IPS-NIHi7 (cell line): ENCODE measurements at regions not wholly inside any gene's neighbourhood (a gene's known extent, or its start where the extent isn't known, plus 50 kb on each side); places are given as distances from the start of the nearest gene placed in this dataset.
A peak's percentile ranks its signal among the peaks of the same experiment; 100 is the strongest.

Source experiments
- DNase-seq: peaks from one replicate; pipeline ENCODE4 v3.0.0; 2012; ENCODE audit warnings: mixed read lengths; ENCODE audit errors: extremely low spot score

DNA sequence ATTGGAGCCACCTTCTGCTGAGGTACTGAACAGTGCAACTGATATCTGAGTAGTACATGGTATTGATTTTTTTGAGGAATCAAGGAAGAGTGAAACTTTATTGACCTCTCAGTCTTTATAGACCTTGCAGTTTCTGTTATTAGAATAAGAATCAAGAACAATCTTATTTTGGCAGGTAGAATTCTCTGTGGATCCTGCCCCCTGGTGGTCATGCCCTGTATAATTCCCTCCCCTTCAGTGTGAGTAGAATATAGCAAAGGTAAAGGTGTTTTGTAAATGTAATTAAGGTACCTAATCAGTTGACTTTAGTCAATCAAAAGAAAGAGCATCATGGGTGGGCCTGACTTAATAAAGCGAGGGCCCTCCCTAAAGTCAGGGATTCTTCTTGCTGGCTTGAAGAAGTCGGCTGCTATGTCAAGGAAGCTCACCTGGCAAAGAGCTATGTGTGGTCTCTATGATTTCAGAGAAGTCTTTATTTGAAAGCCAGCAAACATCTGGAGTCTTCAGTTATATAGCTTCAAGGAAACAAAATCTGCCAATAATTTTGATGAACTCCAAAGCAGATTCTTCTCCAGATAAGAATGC, 142.8 kb downstream of the LSM5 start:
- peak; percentile 27 for DNase-seq

DNA sequence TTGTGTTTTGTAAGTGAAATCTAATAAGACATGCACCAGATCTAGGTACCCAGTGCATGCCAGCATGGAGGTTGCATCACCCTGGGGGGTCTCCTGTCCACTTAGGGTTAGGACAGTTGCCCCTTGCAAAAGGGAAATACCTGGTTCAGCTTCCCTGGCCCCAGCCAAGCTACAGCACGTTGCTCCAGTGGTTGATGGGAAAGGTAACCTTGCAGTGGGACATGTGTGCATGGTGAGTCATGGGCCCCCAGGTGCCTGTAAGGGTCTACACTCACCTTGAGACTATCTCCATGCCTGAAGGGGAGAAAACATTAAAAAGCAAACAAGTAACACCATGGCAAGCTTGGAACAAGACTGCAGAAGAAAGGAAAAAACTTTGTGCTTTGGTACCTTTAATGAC, 143.9 kb downstream of the LSM5 start:
- DNase-seq, result no peak

DNA sequence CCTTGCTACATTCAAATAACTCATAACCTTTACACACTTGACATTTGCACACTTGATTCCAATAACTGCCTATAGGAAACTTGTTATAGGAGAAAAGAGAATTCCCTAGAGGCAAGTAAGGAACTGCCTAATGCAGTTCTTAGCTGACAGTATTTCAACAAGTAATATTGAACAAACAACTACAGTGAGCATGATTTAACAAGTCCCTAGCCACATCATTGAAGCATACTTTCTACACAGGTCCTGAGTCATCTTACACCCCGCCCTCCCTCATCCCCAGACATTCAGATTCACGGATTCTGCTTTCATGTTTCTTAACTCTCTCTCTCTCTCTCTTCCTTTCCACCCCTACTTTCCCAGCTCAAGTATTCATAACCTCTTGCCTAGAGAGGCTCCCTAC, 153.5 kb downstream of the LSM5 start:
- DNase-seq, result no peak

- no peak for DNase-seq
Measured at GRCh38 chr7:32335107-32335506, 155.1 kb downstream of the LSM5 start.

DNA sequence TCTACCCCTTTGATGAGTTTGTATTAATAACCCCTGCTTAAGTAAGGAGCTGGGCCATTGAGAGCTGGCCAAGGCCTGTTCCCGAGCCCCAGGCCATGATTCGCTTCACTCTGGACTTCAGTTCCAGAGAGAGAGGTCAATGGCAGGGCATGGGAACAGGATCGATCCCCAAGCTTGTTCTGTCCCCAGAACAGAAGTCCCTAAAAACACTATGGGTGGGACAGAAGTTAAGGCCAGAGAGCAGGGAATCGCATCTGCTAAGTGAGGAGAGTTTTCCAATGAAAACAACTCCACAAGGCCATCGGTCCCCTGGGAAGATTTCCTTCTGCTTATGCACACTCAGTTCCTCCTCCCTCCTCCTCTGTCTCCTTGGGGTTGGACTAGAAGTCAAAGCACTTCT, 159.6 kb downstream of the LSM5 start:
- DNase-seq, result no peak

DNA sequence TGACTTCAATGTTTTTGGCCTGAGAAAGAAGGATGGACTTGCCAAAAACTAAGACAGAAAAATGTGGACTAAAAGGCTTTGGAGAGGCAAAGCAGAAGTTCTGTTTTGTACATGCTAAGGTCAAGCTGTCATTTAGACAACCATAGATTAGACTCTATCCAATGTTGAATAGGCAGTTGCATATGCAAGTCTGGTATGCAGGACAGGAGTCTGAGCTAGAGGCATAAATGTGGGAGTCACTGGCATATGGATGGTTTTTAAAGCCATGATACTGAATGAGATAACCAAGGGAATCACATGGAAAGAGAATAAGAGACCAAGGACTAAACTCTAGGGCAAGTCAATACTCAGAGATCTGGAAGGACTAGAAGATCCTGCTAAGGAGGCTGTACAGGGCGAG, 164.1 kb downstream of the LSM5 start:
- no peak for DNase-seq

- DNase-seq, result no peak
Measured at GRCh38 chr7:32323712-32324111, 166.5 kb downstream of the LSM5 start.

DNA sequence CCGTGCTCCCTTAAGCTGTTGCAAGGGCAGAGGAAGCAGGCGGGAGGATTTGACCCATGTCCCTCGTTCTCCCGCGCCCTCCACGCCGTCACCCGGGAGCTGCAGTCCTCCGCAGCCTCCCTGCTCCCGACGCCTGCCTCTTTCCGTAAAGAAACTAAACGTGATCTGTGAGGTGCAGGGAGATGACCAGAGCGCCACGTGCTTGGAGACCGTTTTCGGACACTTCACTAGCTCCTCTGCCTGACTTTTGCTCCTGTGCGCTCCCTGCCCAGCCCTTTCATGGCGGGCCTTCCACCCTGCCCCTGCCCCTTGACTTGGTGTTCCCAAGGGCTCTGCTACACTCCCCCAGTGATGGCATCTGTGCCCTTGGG, 171.2 kb downstream of the LSM5 start:
- DNase-seq, result no peak

- DNase-seq, result no peak
Measured at GRCh38 chr7:32318300-32319011, 171.7 kb downstream of the LSM5 start.

GRCh38 chr7:32316839-32317238, 173.3 kb downstream of the LSM5 start:
- DNase-seq, result no peak

GRCh38 chr7:32314761-32315160, 175.4 kb downstream of the LSM5 start:
- DNase-seq, result no peak

GRCh38 chr7:32301427-32301826, 188.8 kb downstream of the LSM5 start:
- DNase-seq, result no peak

- DNase-seq, result peak; percentile 65
Measured at GRCh38 chr7:32299133-32299702, 191.0 kb downstream of the LSM5 start.

DNA sequence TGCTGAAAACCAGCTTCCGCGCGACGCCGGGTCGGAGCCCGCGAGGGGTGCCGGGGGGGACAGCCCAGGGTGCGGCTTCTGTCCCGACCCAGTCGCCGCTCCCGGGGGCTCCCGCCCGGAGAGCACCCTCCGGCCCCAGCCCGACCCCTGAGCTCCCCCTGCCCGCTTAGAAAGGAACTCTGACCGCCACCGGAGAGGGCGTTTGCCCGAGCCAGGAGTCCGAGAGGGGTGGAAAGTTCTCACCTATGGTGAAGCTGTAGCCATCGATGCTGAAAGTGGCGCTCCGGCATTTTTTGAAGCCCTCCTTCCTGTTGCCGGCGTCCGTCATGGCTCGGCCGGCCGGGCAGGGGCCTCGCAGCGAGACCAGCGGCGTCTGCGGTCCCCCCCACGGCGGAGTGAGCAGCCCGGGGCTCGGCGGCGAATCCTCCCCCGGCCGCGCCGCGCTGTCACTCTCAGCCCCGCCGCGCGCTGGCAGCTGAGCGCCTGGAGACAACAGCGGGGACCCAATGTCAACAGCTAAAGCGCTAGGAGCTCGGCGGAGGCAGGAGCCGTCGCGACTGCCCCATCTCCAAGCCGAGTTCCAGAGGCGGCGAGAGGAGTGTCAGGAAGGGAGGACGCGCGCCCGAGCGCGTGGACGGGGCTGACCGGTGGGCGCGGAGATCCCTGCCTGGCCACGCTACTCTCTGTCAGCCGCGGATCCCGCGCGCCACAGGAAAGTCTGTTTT, 191.6 kb downstream of the LSM5 start:
- peak; percentile 61 for DNase-seq

DNA sequence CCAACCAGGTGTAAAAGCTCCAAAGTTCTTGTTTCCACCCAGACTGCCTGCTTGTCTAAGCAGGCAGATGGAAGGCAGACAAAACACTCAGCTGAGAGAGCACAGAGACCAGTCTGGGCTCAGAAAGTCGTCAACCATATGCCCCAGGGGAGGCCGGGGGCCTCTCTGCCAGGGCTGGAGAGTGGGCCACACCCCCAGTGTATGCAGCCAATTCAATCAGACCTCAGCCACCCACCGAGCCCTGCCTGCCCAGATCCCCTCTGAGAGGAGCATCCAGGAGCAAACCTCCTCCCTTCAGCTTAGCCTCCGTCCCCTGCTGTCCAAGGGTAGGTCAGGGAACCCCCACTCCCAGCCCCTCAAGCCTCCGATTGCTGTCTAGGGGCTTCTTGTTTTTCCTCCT, 196.3 kb downstream of the LSM5 start:
- no peak for DNase-seq

DNA sequence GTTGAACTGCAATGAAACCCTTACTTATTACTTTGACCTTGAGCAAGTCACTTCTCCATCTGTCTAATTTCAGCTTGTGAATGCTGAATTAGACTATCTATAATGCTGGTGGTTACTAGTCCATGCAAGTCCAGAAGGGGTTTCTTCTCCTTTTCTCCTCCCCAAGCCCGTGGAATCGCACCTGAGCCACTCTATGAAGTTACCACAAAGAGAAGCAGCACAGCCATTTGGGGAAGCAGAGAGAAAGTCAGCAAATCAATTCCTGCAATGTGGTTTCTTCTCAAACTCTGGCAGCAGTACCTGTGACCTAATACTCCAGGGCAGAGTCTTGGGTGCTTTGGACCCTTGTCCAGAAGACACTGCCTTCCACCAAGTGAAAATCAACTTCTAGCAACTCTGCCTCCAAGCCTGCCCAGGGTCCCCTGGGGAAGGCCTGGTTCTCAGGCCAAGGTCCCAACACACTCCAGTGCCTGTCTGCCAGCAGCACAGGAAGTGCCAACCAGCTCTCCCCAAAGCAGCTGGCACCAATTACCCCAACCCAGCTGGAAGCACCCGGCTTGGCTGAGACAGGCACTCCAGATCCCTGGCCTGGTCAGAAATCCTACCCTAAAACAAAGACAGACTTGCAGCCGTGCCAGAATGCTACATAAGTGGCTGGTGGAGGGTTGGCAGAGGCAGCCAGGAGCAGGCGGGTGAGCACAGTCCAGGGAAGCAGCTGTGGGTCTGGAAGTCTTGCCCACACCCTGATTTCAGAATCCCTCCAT, 200.3 kb downstream of the LSM5 start:
- DNase-seq, result no peak

- no peak for DNase-seq
Measured at GRCh38 chr7:32285698-32286097, 204.5 kb downstream of the LSM5 start.

GRCh38 chr7:32283546-32283945, 206.6 kb downstream of the LSM5 start:
- DNase-seq, result no peak

- no peak for DNase-seq
Measured at GRCh38 chr7:32279500-32279899, 209.3 kb upstream of the PDE1C start.

GRCh38 chr7:32275216-32276009, 205.2 kb upstream of the PDE1C start:
- DNase-seq, result no peak

DNA sequence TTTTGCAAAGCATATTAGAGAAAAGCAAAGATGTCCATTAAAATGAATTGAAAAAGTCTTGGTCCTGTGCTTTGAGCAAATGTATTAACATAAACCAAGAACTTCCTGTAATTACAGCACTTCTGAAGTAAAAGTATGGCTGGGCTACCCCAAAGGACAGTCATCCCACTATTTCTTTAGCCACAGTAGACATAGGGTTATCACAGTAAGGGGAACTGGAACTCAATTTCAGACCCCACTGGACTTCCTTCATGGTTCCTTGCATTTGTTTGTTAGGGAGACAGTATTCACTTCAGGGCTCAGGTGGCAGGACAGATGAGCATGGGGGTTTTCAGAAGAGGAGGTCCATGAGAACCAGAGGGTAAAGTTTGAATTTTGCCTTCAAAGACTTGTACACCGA, 203.1 kb upstream of the PDE1C start:
- no peak for DNase-seq
